ENCODE measurements at regions not wholly inside any gene's neighbourhood (a gene's known extent, or its start where the extent isn't known, plus 50 kb on each side); places are given as distances from the start of the nearest gene placed in this dataset.

DNA sequence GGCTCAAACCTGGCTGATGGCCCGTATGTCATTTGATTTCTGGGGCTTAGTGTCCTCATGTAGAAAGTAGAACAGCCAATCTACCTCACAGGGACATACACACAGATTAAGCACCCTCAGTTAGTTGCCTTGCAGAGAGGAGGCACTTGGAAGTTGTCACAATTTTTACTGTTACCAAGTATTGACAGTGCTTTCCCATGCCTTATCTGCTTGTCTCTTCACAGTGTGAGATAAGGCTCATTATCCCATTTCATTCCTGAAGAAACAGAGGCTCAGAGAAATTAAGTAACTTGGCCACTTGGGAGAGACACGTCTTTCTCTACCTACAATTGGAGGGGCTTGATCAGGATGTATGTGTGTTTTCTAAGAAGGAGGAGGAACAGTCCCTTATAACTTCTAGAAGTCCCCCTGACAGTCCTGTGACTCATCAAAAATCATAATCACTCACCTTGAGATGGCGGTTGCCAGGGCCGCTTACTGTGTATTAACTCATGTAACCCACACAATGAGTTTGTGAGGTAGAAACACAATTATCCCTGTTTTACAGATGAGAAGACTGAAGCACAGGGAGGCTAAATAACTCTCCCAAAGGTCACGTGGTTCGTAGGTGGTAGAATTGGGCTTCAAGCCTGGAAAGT, 56.9 kb upstream of the LHX1 start:
- ATAC-seq (ENCODE audit: insufficient read depth, low read depth) = no peak
- TF ChIP-seq, protein P1, sequence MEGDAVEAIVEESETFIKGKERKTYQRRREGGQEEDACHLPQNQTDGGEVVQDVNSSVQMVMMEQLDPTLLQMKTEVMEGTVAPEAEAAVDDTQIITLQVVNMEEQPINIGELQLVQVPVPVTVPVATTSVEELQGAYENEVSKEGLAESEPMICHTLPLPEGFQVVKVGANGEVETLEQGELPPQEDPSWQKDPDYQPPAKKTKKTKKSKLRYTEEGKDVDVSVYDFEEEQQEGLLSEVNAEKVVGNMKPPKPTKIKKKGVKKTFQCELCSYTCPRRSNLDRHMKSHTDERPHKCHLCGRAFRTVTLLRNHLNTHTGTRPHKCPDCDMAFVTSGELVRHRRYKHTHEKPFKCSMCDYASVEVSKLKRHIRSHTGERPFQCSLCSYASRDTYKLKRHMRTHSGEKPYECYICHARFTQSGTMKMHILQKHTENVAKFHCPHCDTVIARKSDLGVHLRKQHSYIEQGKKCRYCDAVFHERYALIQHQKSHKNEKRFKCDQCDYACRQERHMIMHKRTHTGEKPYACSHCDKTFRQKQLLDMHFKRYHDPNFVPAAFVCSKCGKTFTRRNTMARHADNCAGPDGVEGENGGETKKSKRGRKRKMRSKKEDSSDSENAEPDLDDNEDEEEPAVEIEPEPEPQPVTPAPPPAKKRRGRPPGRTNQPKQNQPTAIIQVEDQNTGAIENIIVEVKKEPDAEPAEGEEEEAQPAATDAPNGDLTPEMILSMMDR (IDR thresholded peaks at IDR 0.05; ENCODE audit: borderline replicate concordance, extremely low read depth, low read length, poor library complexity, severe bottlenecking) = no peak

GRCh38 chr17:36881323-36881722, 56.0 kb upstream of the LHX1 start:
- no peaks in the 10 kb centered on the region for H3K4me1 ChIP-seq (ENCODE audit: insufficient read depth, low read length)
- no peaks in the 10 kb centered on the region for H3K27me3 ChIP-seq (ENCODE audit: insufficient read depth, low read length, poor library complexity)
- no peaks in the 10 kb centered on the region for H3K9me3 ChIP-seq (ENCODE audit: insufficient read depth, low read length, severe bottlenecking)
- H3K27ac ChIP-seq (ENCODE audit: low read length) = no peak overlapping the region
- no peak overlapping the region for H3K4me2 ChIP-seq (ENCODE audit: insufficient read depth, low read length)
- H3K79me2 ChIP-seq (ENCODE audit: insufficient read depth, low read length) = no peaks in the 10 kb centered on the region
- H3K9ac ChIP-seq (ENCODE audit: low read depth, low read length) = no peak overlapping the region
- no peak overlapping the region for H3K4me3 ChIP-seq (ENCODE audit: low read depth in 1 of 2, low read length in 2 of 2)
- TF ChIP-seq, protein P1 (IDR thresholded peaks at IDR 0.05; ENCODE audit: borderline replicate concordance, extremely low read depth, low read length, poor library complexity, severe bottlenecking) = no peak
- TF ChIP-seq EZH2 (IDR thresholded peaks at IDR 0.05; ENCODE audit: borderline replicate concordance, low read depth, low read length, severe bottlenecking) = no peak
- H2AFZ ChIP-seq (ENCODE audit: low read depth, low read length) = no peak overlapping the region
- no peaks in the 10 kb centered on the region for H3K36me3 ChIP-seq (ENCODE audit: insufficient read depth, low read length)
- H4K20me1 ChIP-seq (ENCODE audit: insufficient read depth, low read length) = no peaks in the 10 kb centered on the region
- DNase-seq = no peak
- no peak for ATAC-seq (ENCODE audit: insufficient read depth, low read depth)

More for the DNA sequence above, 56.9 kb upstream of the LHX1 start:
- H2AFZ ChIP-seq (ENCODE audit: low read depth, low read length) = no peak overlapping the region
- no peaks in the 10 kb centered on the region for H3K4me1 ChIP-seq (ENCODE audit: insufficient read depth, low read length)
- no peaks in the 10 kb centered on the region for H3K79me2 ChIP-seq (ENCODE audit: insufficient read depth, low read length)
- no peak overlapping the region for H3K9ac ChIP-seq (ENCODE audit: low read depth, low read length)
- DNase-seq = no peak
- H3K36me3 ChIP-seq (ENCODE audit: insufficient read depth, low read length) = no peaks in the 10 kb centered on the region
- no peaks in the 10 kb centered on the region for H3K9me3 ChIP-seq (ENCODE audit: insufficient read depth, low read length, severe bottlenecking)
- no peaks in the 10 kb centered on the region for H3K27me3 ChIP-seq (ENCODE audit: insufficient read depth, low read length, poor library complexity)
- H4K20me1 ChIP-seq (ENCODE audit: insufficient read depth, low read length) = no peaks in the 10 kb centered on the region
- H3K27ac ChIP-seq (ENCODE audit: low read length) = no peak overlapping the region
- H3K4me2 ChIP-seq (ENCODE audit: insufficient read depth, low read length) = no peak overlapping the region
- H3K4me3 ChIP-seq (ENCODE audit: low read depth in 1 of 2, low read length in 2 of 2) = no peak overlapping the region

GRCh38 chr17:36884495-36885152, 52.7 kb upstream of the LHX1 start:
- no peaks in the 10 kb centered on the region for H3K4me1 ChIP-seq (ENCODE audit: insufficient read depth, low read length)
- no peak for TF ChIP-seq EZH2 (IDR thresholded peaks at IDR 0.05; ENCODE audit: borderline replicate concordance, low read depth, low read length, severe bottlenecking)
- TF ChIP-seq, protein P1 (IDR thresholded peaks at IDR 0.05; ENCODE audit: borderline replicate concordance, extremely low read depth, low read length, poor library complexity, severe bottlenecking) = no peak
- peaks cover 4% of the 10 kb centered on the region for H3K27me3 ChIP-seq (ENCODE audit: insufficient read depth, low read length, poor library complexity)
- H2AFZ ChIP-seq (ENCODE audit: low read depth, low read length) = no peak overlapping the region
- no peak overlapping the region for H3K27ac ChIP-seq (ENCODE audit: low read length)
- no peak overlapping the region for H3K4me3 ChIP-seq (ENCODE audit: low read depth in 1 of 2, low read length in 2 of 2)
- H3K9ac ChIP-seq (ENCODE audit: low read depth, low read length) = no peak overlapping the region
- no peaks in the 10 kb centered on the region for H3K9me3 ChIP-seq (ENCODE audit: insufficient read depth, low read length, severe bottlenecking)
- ATAC-seq (ENCODE audit: insufficient read depth, low read depth) (no peak), DNase-seq (no peak)
- no peaks in the 10 kb centered on the region for H3K36me3 ChIP-seq (ENCODE audit: insufficient read depth, low read length)
- H4K20me1 ChIP-seq (ENCODE audit: insufficient read depth, low read length) = no peaks in the 10 kb centered on the region
- H3K4me2 ChIP-seq (ENCODE audit: insufficient read depth, low read length) = no peak overlapping the region
- H3K79me2 ChIP-seq (ENCODE audit: insufficient read depth, low read length) = no peaks in the 10 kb centered on the region

All from DND-41 (cell line).